Body of pancreas (tissue), 4 donors: ENCODE measurements at regions not wholly inside any gene's neighbourhood (a gene's known extent, or its start where the extent isn't known, plus 50 kb on each side); places are given as distances from the start of the nearest gene placed in this dataset.

Experiments used
- ATAC-seq: fragments of 150-250 bp; one replicate; pipeline ENCODE4 v1.9.1; 2016
- DNase-seq, 4 donors: peaks; one replicate each; pipeline ENCODE4 v3.0.0-alpha.2; 2019
- H3K27ac ChIP-seq, 4 donors: fragments of 200-600 bp; sonication (generic); 1 replicate in 3 of 4; 2 replicates in 1 of 4; pipeline versions ENCODE4 v1.5.1 to v1.6.1; 2016 to 2019; ENCODE audit warnings: mild to moderate bottlenecking in 1 of 4, mixed read lengths in 1 of 4, moderate library complexity in 1 of 4
- H3K27me3 ChIP-seq, 2 donors: fragments of 200-600 bp; sonication (generic); one replicate each; pipeline ENCODE4 v1.6.0; 2016; ENCODE audit warnings: mild to moderate bottlenecking in 1 of 2
- H3K36me3 ChIP-seq, 2 donors: fragments of 200-600 bp; sonication (generic); replicated peaks in 1 of 2; 2 replicates each; pipeline ENCODE4 v1.5.1; 2016; ENCODE audit warnings: low read depth in 2 of 2; ENCODE audit not compliant: insufficient read depth in 1 of 2
- H3K4me1 ChIP-seq: fragments of 200-600 bp; sonication (generic); one replicate; pipeline ENCODE4 v1.6.0; 2016
- H3K4me3 ChIP-seq, 2 donors: fragments of 200-600 bp; sonication (generic); 1 replicate in 1 of 2; 2 replicates in 1 of 2; pipeline ENCODE4 v1.5.1; 2016 to 2019
- H3K9me3 ChIP-seq, 3 donors: fragments of 200-600 bp; sonication (generic); 1 replicate in 2 of 3; 2 replicates in 1 of 3; pipeline ENCODE4 v1.5.1; 2016
- CTCF ChIP-seq, 7 experiments: fragments of 450-650 bp in 4 of 7; fragments of 200-600 bp in 3 of 7; sonication (generic) in 3 of 7; IDR thresholded peaks; one replicate each; pipeline ENCODE4 v1.5.1; 2016 to 2019; ENCODE audit warnings: antibody characterized with exemption in 7 of 7
- POLR2A ChIP-seq, 3 donors: fragments of 450-650 bp; IDR thresholded peaks; one replicate each; pipeline ENCODE4 v1.6.1; 2016; ENCODE audit warnings: antibody characterized with exemption in 3 of 3, mild to moderate bottlenecking in 2 of 3
- WGBS, 2 donors: methylation state at CpG; one replicate each; pipeline ENCODE4 v1.1.5; 2017; 5-methylcytosine and 5-hydroxymethylcytosine counted together
- intact Hi-C: fragments of 100-400 bp; cut with DNase I; formaldehyde crosslinking; loops from one replicate; pipeline ENCODE4 v1.15.1; 2023

- WGBS, 2 donors = 86 to 95% methylated on average over 5 of the region's 5 CpGs
- no peak overlapping the region for H3K27ac ChIP-seq
- H3K4me3 ChIP-seq = no peak overlapping the region
- H3K9me3 ChIP-seq = no peaks in the 10 kb centered on the region
- TF ChIP-seq POLR2A (IDR thresholded peaks at IDR 0.05) (no peak), CTCF (IDR thresholded peaks at IDR 0.05) (no peak)
- ATAC-seq = no peak
- no peaks in the 10 kb centered on the region for H3K36me3 ChIP-seq
- H3K4me1 ChIP-seq = peaks cover 9% of the 10 kb centered on the region
- H3K27me3 ChIP-seq = no peaks in the 10 kb centered on the region
- DNase-seq = no peak
- intact Hi-C loops = no loop called here
Observed at GRCh38 chr5:74266836-74267235, 373.7 kb downstream of the ENC1 start.

GRCh38 chr5:74266132-74266531, 374.4 kb downstream of the ENC1 start:
- 36 to 38% methylated on average over 2 of the region's 2 CpGs for WGBS, 2 donors
- intact Hi-C loops = no loop called here
- peak overlapping the region in 2 of 4 donors; percentile 45 to 53 for H3K27ac ChIP-seq
- H3K4me3 ChIP-seq = no peak overlapping the region
- no peaks in the 10 kb centered on the region for H3K27me3 ChIP-seq
- H3K4me1 ChIP-seq = peaks cover 12% of the 10 kb centered on the region
- ATAC-seq (peak; percentile 26), DNase-seq (no peak)
- TF ChIP-seq CTCF (IDR thresholded peaks at IDR 0.05) = no peak
- no peak for TF ChIP-seq POLR2A (IDR thresholded peaks at IDR 0.05)
- H3K36me3 ChIP-seq = no peaks in the 10 kb centered on the region
- no peaks in the 10 kb centered on the region for H3K9me3 ChIP-seq

GRCh38 chr5:74262544-74263207, 377.9 kb downstream of the ENC1 start:
- ATAC-seq = no peak
- H3K4me3 ChIP-seq = no peak overlapping the region
- H3K9me3 ChIP-seq = no peaks in the 10 kb centered on the region
- 82 to 89% methylated on average over 1 of the region's 1 CpG for WGBS, 2 donors
- TF ChIP-seq POLR2A (IDR thresholded peaks at IDR 0.05) (no peak), CTCF (IDR thresholded peaks at IDR 0.05) (no peak)
- no peaks in the 10 kb centered on the region for H3K36me3 ChIP-seq
- no peaks in the 10 kb centered on the region for H3K27me3 ChIP-seq
- peaks cover 20% of the 10 kb centered on the region for H3K4me1 ChIP-seq
- intact Hi-C loops = no loop called here
- DNase-seq = no peak
- H3K27ac ChIP-seq = no peak overlapping the region

GRCh38 chr5:74261866-74262265, 378.7 kb downstream of the ENC1 start:
- ATAC-seq (peak; percentile 62), DNase-seq (peak in 3 of 4 donors; percentile 34 to 49 (median 46))
- WGBS, 2 donors = 31 to 41% methylated on average over 3 of the region's 3 CpGs
- peaks cover 28% of the 10 kb centered on the region for H3K4me1 ChIP-seq
- intact Hi-C loops = no loop called here
- no peak overlapping the region for H3K4me3 ChIP-seq
- peak overlapping the region in 2 of 4 donors; percentile 15 to 36 for H3K27ac ChIP-seq
- H3K27me3 ChIP-seq = no peaks in the 10 kb centered on the region
- no peak for TF ChIP-seq POLR2A (IDR thresholded peaks at IDR 0.05)
- no peak for TF ChIP-seq CTCF (IDR thresholded peaks at IDR 0.05)
- no peaks in the 10 kb centered on the region for H3K36me3 ChIP-seq
- H3K9me3 ChIP-seq = no peaks in the 10 kb centered on the region

- no peaks in the 10 kb centered on the region for H3K27me3 ChIP-seq
- H3K4me1 ChIP-seq = peaks cover 27% of the 10 kb centered on the region
- no peaks in the 10 kb centered on the region for H3K36me3 ChIP-seq
- DNase-seq (no peak), ATAC-seq (no peak)
- peak overlapping the region in 2 of 4 donors; percentile 15 to 36 for H3K27ac ChIP-seq
- H3K9me3 ChIP-seq = no peaks in the 10 kb centered on the region
- no peak overlapping the region for H3K4me3 ChIP-seq
- TF ChIP-seq CTCF (IDR thresholded peaks at IDR 0.05) = no peak
- no peak for TF ChIP-seq POLR2A (IDR thresholded peaks at IDR 0.05)
- intact Hi-C loops = no loop called here
- WGBS, 2 donors = 60 to 65% methylated on average over 3 of the region's 3 CpGs
Observed at GRCh38 chr5:74261421-74261820, 379.1 kb downstream of the ENC1 start.
